GM18508 (cell line): ENCODE measurements at regions not wholly inside any gene's neighbourhood (a gene's known extent, or its start where the extent isn't known, plus 50 kb on each side); places are given as distances from the start of the nearest gene placed in this dataset.

ENCODE experiments used
- ATAC-seq: cut with Tn5 transposase; IDR thresholded peaks from one replicate; pipeline ENCODE4 v1.9.1; 2021; ENCODE audit warnings: moderate number of reproducible peaks; ENCODE audit not compliant: insufficient read depth, unreplicated experiment

GRCh38 chr1:209368864-209369598, 214.5 kb upstream of the CAMK1G start:
- ATAC-seq = no peak

- ATAC-seq = no peak
Observed at GRCh38 chr1:209370241-209370995, 213.1 kb upstream of the CAMK1G start.

GRCh38 chr1:209375097-209375496, 208.4 kb upstream of the CAMK1G start:
- ATAC-seq = no peak

GRCh38 chr1:209375671-209376365, 207.7 kb upstream of the CAMK1G start:
- no peak for ATAC-seq

- ATAC-seq = no peak
Observed at GRCh38 chr1:209376774-209377173, 206.7 kb upstream of the CAMK1G start.

- no peak for ATAC-seq
Observed at GRCh38 chr1:209377995-209378394, 205.5 kb upstream of the CAMK1G start.

- ATAC-seq = no peak
Observed at GRCh38 chr1:209379280-209379679, 204.2 kb upstream of the CAMK1G start.

GRCh38 chr1:209380420-209380819, 203.1 kb upstream of the CAMK1G start:
- ATAC-seq = no peak

GRCh38 chr1:209382231-209383100, 201.0 kb upstream of the CAMK1G start:
- ATAC-seq = no peak

- ATAC-seq = no peak
Observed at GRCh38 chr1:209383422-209383821, 200.1 kb upstream of the CAMK1G start.

- ATAC-seq = no peak
Observed at GRCh38 chr1:209383907-209384709, 199.4 kb upstream of the CAMK1G start.

- no peak for ATAC-seq
Observed at GRCh38 chr1:209384710-209385550, 198.6 kb upstream of the CAMK1G start.

GRCh38 chr1:209386156-209386555, 197.4 kb upstream of the CAMK1G start:
- no peak for ATAC-seq

GRCh38 chr1:209387271-209387968, 196.1 kb upstream of the CAMK1G start:
- no peak for ATAC-seq

- no peak for ATAC-seq
Observed at GRCh38 chr1:209387969-209388329, 195.6 kb upstream of the CAMK1G start.

GRCh38 chr1:209388358-209388757, 195.2 kb upstream of the CAMK1G start:
- ATAC-seq = no peak

- no peak for ATAC-seq
Observed at GRCh38 chr1:209389258-209389657, 194.3 kb upstream of the CAMK1G start.

GRCh38 chr1:209389975-209390374, 193.5 kb upstream of the CAMK1G start:
- no peak for ATAC-seq
